Activated CD4-positive, alpha-beta T cell treated with anti-CD3 and anti-CD28 coated beads, Interleukin-2, amount 10 ng/mL, durations not matched to agents 7 days and 5 days (primary cell): ENCODE measurements at regions not wholly inside any gene's neighbourhood (a gene's known extent, or its start where the extent isn't known, plus 50 kb on each side); places are given as distances from the start of the nearest gene placed in this dataset.
"Not testable (repeated sequence)": the region's sequence is repeated elsewhere in the genome, so short reads cannot be mapped to it uniquely, and the experiment has no call there.

Experiments
- CTCF ChIA-PET: fragments of 350-600 bp; sonication (Branson Sonifier 250); formaldehyde crosslinking; loops from one replicate; lab custom pipeline; 2021; ENCODE audit warnings: antibody characterized with exemption; lab: Charles Lee
- POLR2A ChIA-PET: fragments of 350-600 bp; sonication (Branson Sonifier 250); formaldehyde crosslinking; loops from one replicate; lab custom pipeline; 2021; ENCODE audit warnings: antibody characterized with exemption; lab: Charles Lee
- DNase-seq: peaks from one replicate; pipeline ENCODE4 v3.0.0-alpha.2; 2020
- H3K27ac Mint-ChIP-seq: one replicate; pipeline ENCODE4 v1.8.0; 2021; ENCODE audit warnings: mild to moderate bottlenecking, moderate library complexity, mixed read lengths
- H3K27me3 Mint-ChIP-seq: one replicate; pipeline ENCODE4 v1.8.0; 2021; ENCODE audit warnings: mixed read lengths
- H3K36me3 Mint-ChIP-seq: one replicate; pipeline ENCODE4 v1.8.0; 2021; ENCODE audit warnings: low read depth, mixed read lengths
- H3K4me1 Mint-ChIP-seq: one replicate; pipeline ENCODE4 v1.8.0; 2021; ENCODE audit warnings: mixed read lengths
- H3K4me3 Mint-ChIP-seq: one replicate; pipeline ENCODE4 v1.8.0; 2021; ENCODE audit warnings: mild to moderate bottlenecking, moderate library complexity, mixed read lengths
- H3K9me3 Mint-ChIP-seq: one replicate; pipeline ENCODE4 v1.8.0; 2021; ENCODE audit warnings: mixed read lengths

DNA sequence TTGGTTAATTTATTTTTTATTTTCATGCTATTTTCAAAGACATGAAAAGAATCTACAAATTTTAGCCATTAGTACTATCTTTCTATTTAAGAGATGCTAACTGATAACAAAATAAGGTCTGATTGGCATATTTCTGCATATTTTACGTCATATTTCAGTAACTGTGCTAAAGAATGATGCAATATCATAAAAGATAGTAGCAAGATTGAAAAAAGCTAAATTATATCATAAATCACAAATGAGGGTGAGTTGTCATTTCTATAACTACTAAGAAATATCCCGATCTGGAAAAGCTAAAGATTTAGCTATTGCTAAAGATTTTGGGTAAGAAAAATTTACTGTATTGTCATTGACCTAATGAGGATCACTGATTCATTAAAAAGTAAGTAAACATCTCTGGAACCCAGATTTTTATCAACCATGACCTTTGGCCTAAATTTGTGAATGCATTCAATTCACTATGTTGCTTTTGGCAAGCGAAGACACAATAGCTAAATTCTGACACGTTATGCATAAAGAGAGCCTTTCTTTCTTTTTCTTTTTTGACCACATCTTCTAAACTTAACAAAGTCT is 103.6 kb downstream of the HPGD start:
- Mint-ChIP-seq H3K27me3 (peaks cover 4% of the 10 kb centered on the region), H3K4me3 (no peak overlapping the region), H3K4me1 (peaks cover 16% of the 10 kb centered on the region), H3K9me3 (no peaks in the 10 kb centered on the region), H3K27ac (no peak overlapping the region), H3K36me3 (no peaks in the 10 kb centered on the region)
- ChIA-PET CTCF (no interaction called here), POLR2A (no interaction called here)
- no peak for DNase-seq

DNA sequence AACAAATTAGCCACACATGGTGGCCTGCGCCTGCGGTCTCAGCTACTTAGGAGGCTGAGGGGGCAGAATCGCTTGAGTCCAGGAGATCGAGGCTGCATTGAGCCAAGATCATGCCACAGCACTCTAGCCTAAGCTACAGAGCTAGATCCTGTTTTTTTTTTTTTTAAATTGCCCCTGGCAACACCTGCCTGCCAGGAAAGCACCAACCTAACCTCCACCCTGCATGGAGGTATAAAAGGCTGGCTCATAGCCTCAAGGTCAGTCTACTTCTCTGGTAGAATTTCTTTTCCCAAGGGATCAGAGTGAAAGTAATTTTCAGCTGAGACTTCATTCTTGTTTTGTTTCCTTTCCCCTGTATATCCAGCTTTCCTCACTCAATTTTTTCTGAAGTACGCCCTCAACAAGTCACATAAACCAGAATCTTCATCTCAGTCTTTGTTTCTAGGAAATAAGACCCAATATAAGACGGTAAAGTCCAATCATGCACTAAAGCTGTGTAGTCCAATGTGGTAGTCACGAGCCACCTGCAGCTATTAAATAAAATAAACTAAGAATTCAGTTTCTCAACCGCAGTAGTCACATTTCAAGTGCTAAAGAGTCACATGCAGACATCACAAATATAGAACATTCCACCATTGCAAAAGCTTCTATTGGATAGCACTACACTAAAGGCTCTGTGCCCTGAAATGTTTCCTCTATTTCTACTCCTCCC is 113.3 kb downstream of the HPGD start:
- POLR2A ChIA-PET = no interaction called here
- H3K27ac Mint-ChIP-seq = no peak overlapping the region
- H3K36me3 Mint-ChIP-seq = no peaks in the 10 kb centered on the region
- no peak overlapping the region for H3K4me3 Mint-ChIP-seq
- no peaks in the 10 kb centered on the region for H3K9me3 Mint-ChIP-seq
- H3K4me1 Mint-ChIP-seq = no peaks in the 10 kb centered on the region
- no peaks in the 10 kb centered on the region for H3K27me3 Mint-ChIP-seq
- DNase-seq = no peak
- CTCF ChIA-PET = no interaction called here

DNA sequence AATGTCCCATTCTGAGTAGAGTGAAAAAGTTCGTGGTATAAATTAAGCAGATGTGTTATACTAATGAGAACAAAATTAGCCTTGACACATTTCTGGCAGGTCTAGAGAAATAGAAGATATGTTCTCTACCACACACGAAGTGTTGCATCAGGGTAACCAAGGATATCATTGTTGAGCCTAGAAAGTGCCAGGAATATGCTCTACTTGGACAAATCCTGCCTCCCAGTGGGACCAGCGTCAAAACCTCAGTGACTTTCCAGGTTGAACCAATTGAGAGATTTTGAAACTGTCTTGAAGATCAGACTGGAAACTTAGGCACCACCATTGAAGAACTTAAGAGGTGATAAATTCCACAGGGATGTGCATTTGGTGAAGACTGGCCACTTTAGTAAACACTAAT is 115.9 kb downstream of the HPGD start:
- DNase-seq = no peak
- H3K9me3 Mint-ChIP-seq = no peaks in the 10 kb centered on the region
- peaks cover 2% of the 10 kb centered on the region for H3K27me3 Mint-ChIP-seq
- H3K4me1 Mint-ChIP-seq = no peaks in the 10 kb centered on the region
- CTCF ChIA-PET = no interaction called here
- H3K36me3 Mint-ChIP-seq = no peaks in the 10 kb centered on the region
- no peak overlapping the region for H3K4me3 Mint-ChIP-seq
- H3K27ac Mint-ChIP-seq = no peak overlapping the region
- POLR2A ChIA-PET = no interaction called here

DNA sequence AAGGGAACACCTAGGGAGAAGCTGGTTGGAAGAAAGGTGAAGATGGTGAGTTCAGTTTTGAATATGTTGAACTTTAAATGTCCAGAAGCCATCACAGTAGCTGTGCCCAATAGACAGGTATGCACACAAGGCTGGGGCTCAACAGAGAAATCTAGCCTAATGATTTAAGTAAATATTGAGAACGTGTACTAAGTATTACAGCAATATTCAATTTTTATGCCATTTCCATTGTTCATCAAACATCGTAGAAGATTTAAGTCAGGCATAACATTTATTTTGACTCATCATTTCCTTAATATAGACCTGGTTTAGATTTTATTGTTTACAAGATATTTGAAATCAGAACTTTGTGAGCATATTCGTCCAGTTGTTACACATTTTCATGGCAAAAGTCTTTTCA is 116.4 kb downstream of the HPGD start:
- H3K4me3 Mint-ChIP-seq = no peak overlapping the region
- CTCF ChIA-PET = no interaction called here

DNA sequence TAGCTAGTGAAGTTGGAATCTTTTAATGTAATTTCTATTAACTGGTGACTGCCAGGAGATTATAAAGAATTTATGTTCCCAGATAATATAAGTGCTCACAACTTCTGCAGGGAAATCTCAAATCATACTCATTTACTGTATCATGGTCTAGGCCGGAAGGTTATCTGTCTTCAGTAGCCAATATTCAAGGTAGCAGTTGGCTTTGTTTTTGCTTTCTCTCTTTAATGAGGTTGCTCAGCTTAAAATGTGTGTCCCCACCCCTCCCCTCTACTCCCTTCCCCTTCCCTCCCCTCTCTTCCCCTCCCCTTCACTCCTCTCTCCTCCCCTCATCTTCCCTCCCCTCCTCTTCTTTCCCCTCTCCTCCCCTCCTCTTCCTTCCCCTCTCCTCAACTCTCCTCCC is 117.6 kb downstream of the HPGD start:
- Mint-ChIP-seq H3K27me3 (peaks cover 2% of the 10 kb centered on the region), H3K4me3 (no peak overlapping the region), H3K36me3 (no peaks in the 10 kb centered on the region), H3K4me1 (no peaks in the 10 kb centered on the region), H3K9me3 (no peaks in the 10 kb centered on the region), H3K27ac (no peak overlapping the region)
- no peak for DNase-seq
- CTCF ChIA-PET = interaction anchor here (0.8 kb wide), 1 partner anchor 12 kb away, joined by 3 read pairs; no protein-coding TSS in a partner anchor
- POLR2A ChIA-PET = no interaction called here

More for the DNA sequence above, 116.4 kb downstream of the HPGD start:
- H3K27ac Mint-ChIP-seq = no peak overlapping the region
- no peaks in the 10 kb centered on the region for H3K4me1 Mint-ChIP-seq
- no peak for DNase-seq
- peaks cover 2% of the 10 kb centered on the region for H3K27me3 Mint-ChIP-seq
- no peaks in the 10 kb centered on the region for H3K9me3 Mint-ChIP-seq
- no peaks in the 10 kb centered on the region for H3K36me3 Mint-ChIP-seq
- POLR2A ChIA-PET = no interaction called here

DNA sequence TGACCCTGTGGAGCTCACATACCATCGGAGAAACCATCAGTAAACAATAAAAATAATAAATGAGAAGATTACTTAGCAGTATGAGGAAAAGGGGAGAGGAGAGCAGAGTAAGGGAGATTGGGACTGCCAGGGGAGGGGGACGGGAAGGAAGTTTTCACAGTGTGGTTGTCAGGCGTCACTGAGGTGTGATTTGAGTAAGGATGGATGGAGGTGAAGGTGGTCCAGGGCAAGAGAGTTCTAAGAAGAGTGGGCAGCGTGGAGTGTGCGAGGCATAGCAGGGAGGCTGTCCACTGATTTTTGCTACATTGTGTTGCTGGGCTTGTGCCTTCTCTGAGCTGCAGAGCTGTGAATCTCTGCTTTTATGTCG is 119.1 kb downstream of the HPGD start:
- Mint-ChIP-seq H3K4me1 (no peaks in the 10 kb centered on the region), H3K27ac (no peak overlapping the region)
- POLR2A ChIA-PET = no interaction called here

DNA sequence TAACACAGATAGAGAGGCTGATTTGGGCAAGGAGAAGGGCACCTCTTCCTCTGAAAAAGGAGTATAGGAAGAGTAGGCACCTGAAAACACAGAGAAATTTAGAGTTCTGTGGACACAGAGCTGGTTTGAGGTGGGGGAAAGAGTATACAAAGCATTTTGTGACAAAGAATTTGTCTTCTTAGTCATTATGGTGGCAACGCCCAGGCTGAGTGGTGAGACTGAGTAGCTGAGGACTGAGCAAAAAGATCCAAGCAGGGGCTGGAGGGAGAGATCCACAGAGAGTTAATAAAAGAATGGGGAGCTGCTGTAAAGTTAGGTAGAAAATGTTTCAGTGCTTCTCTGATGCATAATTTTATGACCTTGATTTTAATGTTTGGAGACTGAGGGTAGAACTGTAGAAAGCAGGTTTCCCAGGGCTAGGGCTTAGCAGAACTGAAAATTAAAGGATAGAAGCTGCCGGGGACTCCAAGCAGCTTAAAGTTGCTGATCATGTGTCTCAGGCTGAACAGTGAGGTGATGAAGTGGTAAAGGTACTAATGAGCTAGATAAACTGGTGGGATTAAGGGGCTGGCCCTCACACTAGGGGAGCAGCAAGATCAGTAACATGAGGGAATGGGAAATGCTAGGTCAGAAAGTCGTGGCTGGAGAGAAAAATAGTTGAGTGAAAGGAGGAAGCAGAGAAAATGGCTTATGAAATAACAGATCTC is 118.9 kb downstream of the CEP44 start:
- POLR2A ChIA-PET = no interaction called here
- Mint-ChIP-seq H3K4me1 (no peaks in the 10 kb centered on the region), H3K36me3 (no peaks in the 10 kb centered on the region), H3K27me3 (peaks cover 2% of the 10 kb centered on the region), H3K27ac (no peak overlapping the region), H3K9me3 (no peaks in the 10 kb centered on the region), H3K4me3 (no peak overlapping the region)
- DNase-seq = no peak
- CTCF ChIA-PET = no interaction called here

More for the DNA sequence above, 119.1 kb downstream of the HPGD start:
- DNase-seq = no peak
- Mint-ChIP-seq H3K9me3 (no peaks in the 10 kb centered on the region), H3K27me3 (peaks cover 2% of the 10 kb centered on the region), H3K4me3 (no peak overlapping the region), H3K36me3 (no peaks in the 10 kb centered on the region)
- CTCF ChIA-PET = no interaction called here

DNA sequence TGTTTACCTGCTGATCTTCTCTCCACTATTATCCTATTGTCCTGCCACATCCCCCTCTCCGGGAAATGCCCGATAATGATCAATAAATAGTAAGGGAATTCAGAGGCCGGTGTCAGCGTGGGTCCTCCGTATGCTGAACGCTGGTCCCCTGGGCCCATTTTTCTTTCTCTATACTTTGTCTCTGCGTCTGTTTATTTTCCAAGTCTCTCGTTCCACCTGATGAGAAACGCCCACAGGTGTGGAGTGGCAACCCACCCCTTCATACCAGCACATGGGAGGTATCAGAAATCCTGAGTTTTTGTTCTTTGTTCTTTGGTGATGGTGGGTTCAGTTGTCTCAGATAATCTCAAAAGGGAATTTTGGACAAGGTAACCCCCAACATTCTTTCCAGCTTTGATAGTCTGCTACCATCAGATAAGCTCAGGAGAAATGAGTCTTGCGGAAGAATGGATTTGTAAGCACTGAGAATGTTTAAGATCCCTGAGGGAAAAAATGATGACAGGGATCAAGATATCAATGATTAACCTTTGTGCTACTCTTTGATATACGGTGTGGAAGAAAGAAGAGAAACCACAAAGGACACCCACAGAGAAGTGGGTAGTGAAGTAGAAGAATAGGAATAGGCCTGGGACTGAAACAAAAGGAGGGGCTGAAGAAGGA is 117.9 kb downstream of the CEP44 start:
- Mint-ChIP-seq H3K27me3 (peaks cover 2% of the 10 kb centered on the region), H3K4me3 (no peak overlapping the region), H3K4me1 (no peaks in the 10 kb centered on the region), H3K27ac (no peak overlapping the region), H3K36me3 (no peaks in the 10 kb centered on the region), H3K9me3 (no peaks in the 10 kb centered on the region)
- ChIA-PET CTCF (no interaction called here), POLR2A (no interaction called here)
- no peak for DNase-seq

DNA sequence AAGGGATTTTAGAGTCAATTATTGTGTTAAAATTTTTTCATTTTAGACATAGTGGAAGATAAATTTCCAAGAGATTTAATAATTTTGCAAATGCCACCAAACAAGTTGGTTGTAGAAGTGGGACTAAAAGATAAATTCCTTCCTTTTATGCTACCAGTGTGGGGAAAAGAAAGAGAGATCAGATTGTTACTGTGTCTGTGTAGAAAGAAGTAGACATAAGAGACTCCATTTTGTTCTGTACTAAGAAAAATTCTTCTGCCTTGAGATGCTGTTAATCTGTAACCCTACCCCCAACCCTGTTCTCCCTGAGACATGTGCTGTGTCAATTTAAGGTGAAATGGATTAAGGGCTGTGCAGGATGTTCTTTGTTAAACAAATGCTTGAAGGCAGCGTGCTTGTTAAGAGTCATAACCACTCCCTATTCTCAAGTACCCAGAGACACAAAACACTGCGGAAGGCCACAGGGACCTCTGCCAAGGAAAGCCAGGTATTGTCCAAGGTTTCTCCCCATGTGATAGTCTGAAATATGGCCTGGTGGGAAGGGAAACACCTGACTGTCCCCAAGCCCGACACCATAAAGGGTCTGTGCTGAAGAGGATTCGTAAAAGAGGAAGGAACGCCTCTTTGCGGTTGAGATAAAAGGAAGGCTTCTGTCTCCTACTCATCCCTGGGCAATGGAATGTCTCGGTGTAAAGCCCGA is 117.0 kb downstream of the CEP44 start:
- H3K27me3 Mint-ChIP-seq, POLR2A ChIA-PET, H3K27ac Mint-ChIP-seq, H3K36me3 Mint-ChIP-seq, H3K4me3 Mint-ChIP-seq, H3K9me3 Mint-ChIP-seq, H3K4me1 Mint-ChIP-seq, DNase-seq, CTCF ChIA-PET: not testable (repeated sequence)

DNA sequence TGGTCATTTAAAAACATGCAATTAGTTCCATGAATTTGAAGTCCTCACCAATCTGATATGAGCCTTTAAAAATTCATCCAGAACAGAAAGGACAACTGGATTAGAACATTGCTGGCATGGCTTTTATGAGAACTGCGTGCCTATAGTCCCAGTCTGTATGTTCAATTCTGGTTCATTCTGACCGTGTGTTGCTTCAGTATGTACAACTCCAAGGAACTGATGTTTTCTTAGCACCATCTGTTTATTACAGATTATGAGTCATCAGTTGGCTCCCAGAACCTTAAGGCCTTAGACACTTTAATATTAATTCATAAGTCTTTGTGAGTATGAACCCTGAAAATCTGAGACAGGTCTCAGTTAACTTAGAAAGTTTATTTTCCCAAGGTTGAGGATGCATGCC is 115.0 kb downstream of the CEP44 start:
- no peak for DNase-seq
- Mint-ChIP-seq H3K27ac (no peak overlapping the region), H3K27me3 (peaks cover 2% of the 10 kb centered on the region), H3K4me3 (no peak overlapping the region), H3K4me1 (no peaks in the 10 kb centered on the region), H3K36me3 (no peaks in the 10 kb centered on the region), H3K9me3 (no peaks in the 10 kb centered on the region)
- ChIA-PET POLR2A (no interaction called here), CTCF (no interaction called here)

DNA sequence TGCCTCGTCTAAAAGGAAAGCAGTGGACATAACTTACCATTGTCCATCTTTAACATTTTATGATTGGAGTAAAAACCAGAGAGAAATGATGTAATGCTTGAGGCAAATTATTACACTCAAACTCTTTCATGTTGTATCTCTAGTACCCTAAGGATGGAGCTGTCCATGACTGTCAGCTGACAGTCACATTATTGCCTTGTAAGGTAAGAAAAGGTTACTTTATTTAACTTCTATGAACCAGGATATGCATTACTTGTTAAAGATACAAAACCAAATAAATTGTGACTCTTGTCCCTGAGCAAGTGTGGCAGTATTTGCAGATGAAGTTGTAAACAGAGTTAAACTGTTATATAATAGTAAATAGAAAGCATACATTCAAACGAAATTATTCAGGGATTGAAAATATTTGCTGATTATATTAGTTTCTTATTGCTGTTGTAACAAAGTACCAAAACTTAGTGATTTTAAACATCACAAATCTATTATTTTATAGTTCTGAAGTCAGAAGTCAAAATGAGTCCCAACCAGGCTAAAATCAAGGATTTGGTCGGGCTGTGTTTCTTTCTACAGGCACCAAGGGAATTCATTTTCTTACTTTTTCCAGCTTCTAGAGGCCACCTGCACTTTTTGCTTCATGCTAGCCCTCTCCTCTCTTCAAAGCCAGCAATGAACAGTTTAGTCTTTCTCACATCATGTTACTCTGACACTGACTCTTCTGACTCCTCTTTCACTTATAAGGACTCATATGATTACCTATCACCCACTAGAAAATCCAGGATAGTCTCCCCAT is 113.8 kb downstream of the CEP44 start:
- H3K4me1 Mint-ChIP-seq = no peaks in the 10 kb centered on the region
- CTCF ChIA-PET = interaction anchor here (0.6 kb wide), 1 partner anchor 443 kb away, joined by 4 read pairs; no protein-coding TSS in a partner anchor
- no peak overlapping the region for H3K27ac Mint-ChIP-seq
- POLR2A ChIA-PET = no interaction called here
- H3K4me3 Mint-ChIP-seq = no peak overlapping the region
- DNase-seq = no peak
- H3K9me3 Mint-ChIP-seq = no peaks in the 10 kb centered on the region
- H3K27me3 Mint-ChIP-seq = no peaks in the 10 kb centered on the region
- H3K36me3 Mint-ChIP-seq = no peaks in the 10 kb centered on the region

DNA sequence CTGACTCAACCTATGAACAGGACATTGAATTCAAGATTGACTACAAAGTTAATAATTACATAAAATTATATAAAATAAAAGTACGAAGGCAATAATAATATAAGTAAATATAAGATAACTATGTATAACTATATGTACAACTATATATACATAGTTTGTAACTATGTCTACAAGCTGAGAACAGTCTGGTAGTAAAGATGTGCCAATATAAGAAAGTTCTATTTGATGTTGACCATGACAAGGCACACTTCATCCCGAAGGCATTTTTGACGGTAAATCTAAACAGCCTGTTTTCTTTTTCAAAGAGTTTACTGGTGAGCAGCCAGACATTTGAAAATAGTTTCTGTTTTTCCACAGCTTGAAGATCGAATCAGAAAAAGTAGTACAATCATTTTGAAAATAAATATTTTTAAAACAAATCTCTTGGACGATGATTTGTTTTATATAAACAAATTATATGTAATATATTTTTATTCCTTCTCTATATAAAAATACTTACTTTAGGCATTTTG is 112.9 kb downstream of the CEP44 start:
- H3K27ac Mint-ChIP-seq = no peak overlapping the region
- no peak for DNase-seq
- no peaks in the 10 kb centered on the region for H3K4me1 Mint-ChIP-seq
- no peak overlapping the region for H3K4me3 Mint-ChIP-seq
- no peaks in the 10 kb centered on the region for H3K9me3 Mint-ChIP-seq
- peaks cover 1% of the 10 kb centered on the region for H3K27me3 Mint-ChIP-seq
- ChIA-PET POLR2A (no interaction called here), CTCF (no interaction called here)
- H3K36me3 Mint-ChIP-seq = no peaks in the 10 kb centered on the region
